HG03457 (cell line): ENCODE measurements at regions not wholly inside any gene's neighbourhood (a gene's known extent, or its start where the extent isn't known, plus 50 kb on each side); places are given as distances from the start of the nearest gene placed in this dataset.

Experiments used
- ATAC-seq: cut with Tn5 transposase; IDR thresholded peaks from one replicate; pipeline ENCODE4 v1.9.1; 2021; ENCODE audit warnings: moderate number of reproducible peaks; ENCODE audit not compliant: unreplicated experiment

GRCh38 chr10:44042075-44042770, 342.7 kb downstream of the CXCL12 start:
- ATAC-seq = no peak

DNA sequence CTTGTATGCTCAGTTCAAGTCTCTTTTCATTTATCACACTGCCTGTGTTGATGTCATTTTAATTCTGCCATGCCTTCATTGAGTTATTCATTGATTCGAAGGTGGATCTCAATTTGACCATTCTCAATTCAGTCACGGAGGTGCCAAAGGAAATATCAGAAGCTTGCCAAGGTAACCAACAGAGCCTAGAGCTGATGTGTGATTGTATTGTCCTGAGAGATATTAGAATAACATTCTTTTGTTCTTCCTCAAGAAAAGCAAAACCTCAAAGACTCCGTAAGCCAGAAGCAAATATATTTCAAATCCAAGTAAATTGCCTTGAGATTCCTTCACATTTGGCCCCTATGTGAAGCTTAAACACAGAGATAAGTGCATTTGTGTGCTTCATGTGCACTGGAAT, 345.3 kb downstream of the CXCL12 start:
- ATAC-seq = no peak

DNA sequence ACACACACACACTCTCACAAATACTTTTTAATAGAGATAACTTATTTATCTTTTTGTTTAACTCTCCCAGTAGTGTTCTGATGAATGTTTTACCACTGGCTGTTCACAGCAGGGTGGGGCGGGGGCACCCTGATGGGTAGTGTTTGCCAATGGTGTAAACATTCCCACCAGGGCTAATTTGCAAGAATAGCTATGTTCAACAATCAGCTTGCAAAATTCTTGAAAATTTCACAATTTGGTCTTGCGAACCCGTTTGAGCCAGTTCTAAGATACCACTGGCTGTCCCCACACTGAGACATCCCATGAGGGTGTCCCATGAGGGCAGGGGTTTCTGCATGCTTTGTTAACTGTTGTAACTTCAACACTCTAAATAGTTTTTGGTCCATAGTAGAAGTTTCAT, 348.5 kb downstream of the CXCL12 start:
- ATAC-seq = no peak

GRCh38 chr10:44035474-44036197, 349.3 kb downstream of the CXCL12 start:
- ATAC-seq = no peak

DNA sequence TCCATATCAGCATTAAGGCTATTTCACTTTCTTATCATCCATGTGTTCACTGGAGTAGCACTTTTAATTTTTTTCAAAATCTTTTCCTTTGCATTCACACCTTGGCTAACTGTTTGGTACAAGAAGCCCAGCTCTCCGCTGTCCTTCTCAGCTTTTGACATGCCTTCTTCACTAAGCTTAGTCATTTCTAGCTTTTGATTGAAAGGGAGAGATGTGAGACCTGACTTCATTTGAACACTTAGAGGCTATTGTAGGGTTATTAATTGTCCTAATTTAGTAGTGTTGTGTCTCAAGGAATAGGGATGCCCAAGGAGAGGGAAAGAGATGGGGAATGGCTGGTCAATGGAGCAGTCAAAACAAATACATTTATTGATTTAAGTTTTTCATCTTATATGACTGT, 350.0 kb downstream of the CXCL12 start:
- ATAC-seq = no peak

DNA sequence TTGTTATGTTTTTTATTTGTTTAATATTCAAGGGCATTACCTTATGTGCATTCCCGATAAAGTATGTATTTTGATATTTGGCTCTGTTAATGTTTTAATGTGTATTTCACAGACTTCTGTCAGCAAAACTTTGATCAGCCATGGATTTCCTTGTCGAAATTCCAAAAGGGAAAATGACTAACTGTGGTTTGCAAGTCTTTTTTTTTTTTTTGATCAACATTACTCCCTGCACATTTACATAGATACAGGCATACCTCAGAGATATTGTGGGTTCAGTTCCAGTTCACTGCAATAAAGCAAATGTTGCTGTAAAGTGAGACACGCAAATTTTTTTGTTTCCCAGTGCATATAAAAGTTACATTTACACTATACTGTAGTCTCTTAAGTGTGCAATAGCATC, 351.9 kb downstream of the CXCL12 start:
- no peak for ATAC-seq

DNA sequence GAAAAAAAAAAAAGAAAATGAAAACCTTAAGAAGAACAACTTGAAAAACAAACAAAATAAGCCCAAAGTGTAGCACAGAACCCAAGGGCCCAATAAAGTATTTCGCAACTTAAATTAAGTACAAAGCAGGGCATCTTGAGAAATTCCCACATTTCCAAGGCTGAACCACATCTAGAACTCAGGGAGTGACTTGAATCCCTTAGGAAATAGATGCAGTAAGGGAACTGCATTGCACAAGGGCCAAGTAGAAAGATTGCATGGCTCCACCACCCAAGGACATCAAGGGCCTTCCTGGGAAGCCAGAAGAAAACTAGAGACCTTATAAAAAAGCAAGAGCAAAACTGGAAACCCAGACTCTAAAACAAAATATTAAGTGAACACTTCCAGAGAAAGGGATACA, 352.7 kb downstream of the CXCL12 start:
- no peak for ATAC-seq

GRCh38 chr10:44030738-44031137, 354.2 kb downstream of the CXCL12 start:
- ATAC-seq = no peak

GRCh38 chr10:44030132-44030531, 354.8 kb downstream of the CXCL12 start:
- no peak for ATAC-seq

- ATAC-seq = no peak
Observed at GRCh38 chr10:44028384-44029137, 356.3 kb downstream of the CXCL12 start.

- no peak for ATAC-seq
Observed at GRCh38 chr10:44024356-44025116, 360.4 kb downstream of the CXCL12 start.

DNA sequence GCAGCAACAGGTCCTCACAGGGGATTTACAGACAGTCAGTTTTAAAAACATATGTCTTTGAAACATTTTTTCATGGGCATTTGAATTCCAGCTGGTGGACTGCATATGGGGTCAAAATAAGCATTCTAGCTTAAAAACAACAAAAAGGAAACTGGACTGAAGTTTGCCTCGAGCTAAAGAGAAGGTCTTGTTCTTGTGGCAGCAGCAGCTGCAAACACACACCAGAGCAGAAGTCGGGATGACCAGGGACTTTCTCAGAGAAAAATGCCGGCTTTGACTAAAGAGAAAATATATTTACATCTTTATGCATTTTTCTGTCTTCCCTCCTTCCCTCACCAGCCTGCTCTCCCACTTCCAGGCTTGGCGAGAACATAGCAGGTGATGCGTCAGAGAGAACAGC, 361.4 kb downstream of the CXCL12 start:
- no peak for ATAC-seq

DNA sequence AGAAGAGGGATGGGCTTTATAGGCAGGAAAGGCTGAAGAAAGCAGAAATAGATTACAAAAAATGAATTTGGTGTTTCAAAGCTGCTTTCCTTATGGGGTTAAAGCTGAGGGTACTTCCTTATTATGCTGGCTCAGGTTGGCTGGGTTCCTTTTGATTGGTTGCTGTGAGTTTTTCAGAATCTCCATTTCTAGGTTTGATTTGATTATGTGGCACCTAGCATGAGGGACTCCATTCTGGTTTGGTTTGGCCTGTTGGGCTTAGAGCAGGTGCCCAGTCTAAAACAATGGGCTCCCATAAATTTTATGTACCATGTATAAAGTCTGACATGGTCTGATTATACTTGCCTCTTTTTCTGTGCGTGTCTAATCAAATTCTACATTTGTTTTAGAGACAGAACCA, 362.7 kb downstream of the CXCL12 start:
- no peak for ATAC-seq

DNA sequence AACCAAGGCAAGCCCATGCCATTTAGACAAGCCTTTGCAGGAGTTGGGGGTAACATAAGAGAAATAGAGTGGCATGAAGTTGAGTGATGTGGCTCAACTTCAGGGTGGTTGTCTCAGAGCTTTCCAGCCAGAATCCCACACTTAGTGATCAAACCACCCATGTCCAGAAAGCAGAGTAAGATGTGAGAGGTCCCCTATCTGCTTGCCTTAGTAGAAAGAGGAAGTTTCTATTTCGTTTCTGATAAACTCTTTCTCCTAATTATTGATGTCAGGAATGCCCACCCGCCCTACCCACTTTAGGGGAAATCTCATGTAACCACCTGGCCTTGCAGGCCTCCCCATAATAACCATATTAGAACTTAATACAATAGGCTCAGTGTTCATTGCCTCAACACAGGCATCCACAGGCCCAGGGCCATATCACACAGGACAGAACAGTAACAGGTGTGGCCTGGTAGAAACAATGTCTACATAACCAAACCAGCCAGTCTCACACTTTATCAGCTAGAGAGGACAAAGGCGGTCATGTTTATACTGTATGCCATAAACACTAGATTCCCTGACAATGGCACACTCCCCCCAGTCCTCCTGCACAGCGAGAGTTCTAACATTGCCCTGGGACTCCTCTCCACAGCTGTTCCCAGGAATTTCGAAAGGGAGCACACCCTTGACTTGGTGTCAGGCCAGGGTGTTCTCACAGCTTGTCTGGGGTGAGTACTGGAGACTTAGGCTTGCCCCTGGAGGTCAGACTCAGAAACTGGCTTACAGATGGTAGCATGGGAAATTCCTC, 364.4 kb downstream of the CXCL12 start:
- no peak for ATAC-seq

- ATAC-seq = no peak
Observed at GRCh38 chr10:44017483-44018145, 367.3 kb downstream of the CXCL12 start.

DNA sequence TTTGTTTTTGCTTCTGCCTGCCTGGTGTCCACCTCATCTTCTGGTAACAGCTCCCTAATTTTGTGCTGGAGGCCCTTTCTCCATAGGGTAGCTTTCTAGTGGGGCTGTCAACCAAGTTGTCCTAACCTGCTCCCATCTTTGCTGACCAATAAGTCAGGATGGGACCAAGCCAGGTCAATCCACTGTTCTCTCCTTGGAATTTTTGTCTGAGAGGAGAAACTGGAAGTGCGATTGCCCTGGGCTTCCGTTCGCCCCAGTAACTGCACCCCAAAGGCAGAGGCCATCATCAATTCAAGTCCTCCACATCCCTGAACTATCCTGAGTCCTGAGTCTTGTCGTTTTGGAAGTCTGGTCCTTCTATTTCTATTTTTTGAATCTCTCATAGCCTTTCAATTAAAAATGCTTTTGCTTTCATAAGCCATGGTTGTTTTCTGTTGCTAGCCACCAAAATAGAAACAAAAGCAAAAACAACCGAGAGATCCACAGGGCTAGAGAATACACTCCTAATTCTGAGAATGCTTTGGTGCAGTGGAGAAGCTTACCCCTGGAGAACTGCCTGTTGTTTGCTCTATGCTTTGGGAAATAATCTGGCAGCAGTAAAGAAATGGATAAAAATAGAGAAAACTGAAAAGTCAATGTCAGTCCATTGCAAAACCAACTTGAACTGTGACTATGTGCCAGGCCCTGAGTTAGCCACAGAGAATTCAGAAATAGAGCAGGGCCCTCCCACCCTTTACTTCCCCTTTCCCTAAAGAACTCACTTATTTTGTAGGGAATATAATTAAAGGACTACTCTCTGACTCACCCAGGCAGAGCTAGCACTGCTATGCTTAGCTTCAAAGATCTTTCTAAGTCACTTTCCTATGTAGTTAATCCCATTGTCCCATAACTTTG, 368.1 kb downstream of the CXCL12 start:
- ATAC-seq = no peak

DNA sequence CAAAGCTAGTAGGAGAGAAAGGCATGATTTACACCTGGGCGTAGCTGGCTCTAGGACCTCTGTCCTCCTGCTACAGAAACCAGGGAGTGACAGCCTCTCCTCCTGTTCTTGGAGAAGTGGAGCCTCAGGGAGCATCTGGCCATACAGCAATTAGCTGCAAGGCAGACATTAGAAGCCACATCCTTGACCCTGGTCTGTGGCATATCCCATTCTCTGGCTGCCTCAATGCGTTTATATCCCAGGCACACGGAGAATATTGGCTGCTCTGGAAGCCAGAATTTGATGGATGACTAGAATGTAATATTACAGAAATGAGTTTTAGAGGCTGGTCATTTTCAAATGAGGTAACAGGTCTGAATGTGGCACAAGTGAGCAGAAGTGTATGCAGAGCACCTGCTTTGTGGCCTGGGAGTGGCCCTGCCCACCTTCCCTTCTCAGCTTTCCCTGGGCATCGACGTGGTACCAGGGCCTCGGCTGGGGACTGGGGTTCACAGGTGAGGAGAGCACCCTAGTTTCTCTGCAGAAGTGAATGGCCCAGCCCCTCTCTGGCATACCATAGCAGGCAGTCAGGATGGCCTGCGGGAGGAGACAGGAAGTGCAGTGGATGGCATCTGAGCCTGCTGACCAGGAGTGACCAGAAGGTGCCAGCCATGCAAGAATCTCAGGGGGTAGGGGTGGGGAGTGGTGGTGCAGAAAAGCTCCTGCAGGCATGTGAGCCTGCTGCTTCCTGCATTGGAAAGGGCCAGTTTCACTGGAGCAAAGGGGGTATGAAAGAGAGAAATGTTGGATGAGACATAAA, 367.2 kb upstream of the ZNF32 start:
- no peak for ATAC-seq

DNA sequence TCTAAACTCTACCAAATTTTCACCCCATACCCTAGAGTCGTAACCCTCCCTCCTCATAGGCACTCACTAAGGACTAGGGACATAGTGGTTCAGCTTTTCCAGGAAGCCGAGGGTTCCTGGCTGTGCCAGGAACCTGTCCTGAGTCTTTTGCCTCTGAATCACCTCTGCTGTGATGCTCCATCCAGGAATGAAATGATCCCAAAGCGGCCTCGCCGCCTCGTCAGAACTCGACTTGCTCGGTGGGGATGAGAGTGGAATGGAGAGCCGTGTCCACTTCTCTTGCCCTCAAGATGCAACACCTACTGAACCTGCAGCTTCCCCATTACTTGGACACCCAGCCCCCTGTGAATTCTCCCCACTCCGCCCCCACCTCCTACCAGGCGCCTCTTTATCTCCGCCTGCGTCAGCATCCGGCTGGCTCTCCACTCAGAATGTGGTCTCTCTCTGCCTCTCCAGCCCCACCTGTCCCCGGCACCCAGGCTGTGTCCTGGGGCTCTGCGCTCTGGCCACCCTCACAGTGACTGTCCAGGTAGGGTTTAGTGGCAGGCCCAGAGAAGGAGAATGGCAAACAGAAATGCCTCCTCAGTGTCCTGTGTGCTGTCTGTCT, 366.1 kb upstream of the ZNF32 start:
- no peak for ATAC-seq
